Ishikawa (cell line): ENCODE measurements at regions not wholly inside any gene's neighbourhood (a gene's known extent, or its start where the extent isn't known, plus 50 kb on each side); places are given as distances from the start of the nearest gene placed in this dataset.

Source experiments
- CEBPB ChIP-seq: IDR thresholded peaks from 2 replicates; pipeline ENCODE4 v1.6.1; 2012
- CREB1 ChIP-seq: IDR thresholded peaks from 2 replicates; pipeline ENCODE4 v1.6.1; 2012; ENCODE audit warnings: low read depth
- EGR1 ChIP-seq: IDR thresholded peaks from 2 replicates; pipeline ENCODE4 v1.6.1; 2012
- EP300 ChIP-seq: IDR thresholded peaks from 2 replicates; pipeline ENCODE4 v1.6.1; 2012; ENCODE audit warnings: borderline replicate concordance
- RAD21 ChIP-seq: IDR thresholded peaks from 2 replicates; pipeline ENCODE4 v1.6.1; 2012; ENCODE audit warnings: low read depth
- TAF1 ChIP-seq: IDR thresholded peaks from 2 replicates; pipeline ENCODE4 v1.6.1; 2012; ENCODE audit warnings: low read depth, mild to moderate bottlenecking
- TCF12 ChIP-seq: IDR thresholded peaks from 2 replicates; pipeline ENCODE4 v1.6.1; 2012; ENCODE audit warnings: low read depth
- YY1 ChIP-seq: IDR thresholded peaks from 2 replicates; pipeline ENCODE4 v1.6.1; 2012; ENCODE audit warnings: low read depth
- TF ChIP-seq, protein P1 (sequence below): IDR thresholded peaks from 2 replicates; pipeline ENCODE4 v1.6.1; 2012
- TF ChIP-seq, protein P2 (sequence below): IDR thresholded peaks from 2 replicates; pipeline ENCODE4 v1.6.1; 2012; ENCODE audit warnings: low read depth, mild to moderate bottlenecking
- TF ChIP-seq, protein P3 (sequence below): IDR thresholded peaks from 2 replicates; pipeline ENCODE4 v1.6.1; 2012

DNA sequence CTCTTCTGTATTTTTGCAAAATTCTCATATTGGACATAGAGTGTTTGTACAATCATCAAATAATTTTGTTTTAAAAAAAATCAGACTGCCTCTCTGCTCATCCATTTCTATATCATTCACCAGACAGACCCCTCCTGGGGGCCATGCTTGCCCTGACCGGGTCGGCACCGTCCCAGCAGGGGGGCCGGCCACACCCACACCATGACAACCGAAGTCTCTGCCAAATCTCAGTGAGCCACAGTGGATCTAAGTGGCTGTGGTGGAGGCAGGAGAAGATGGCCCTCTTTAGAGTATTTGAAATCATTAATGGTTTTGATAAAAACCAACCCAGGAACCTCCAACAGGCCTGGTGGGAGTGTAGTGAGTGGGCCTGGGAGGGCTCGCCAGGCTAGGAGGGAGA, 66.9 kb upstream of the ADRA2C start:
- TF ChIP-seq, protein P1, sequence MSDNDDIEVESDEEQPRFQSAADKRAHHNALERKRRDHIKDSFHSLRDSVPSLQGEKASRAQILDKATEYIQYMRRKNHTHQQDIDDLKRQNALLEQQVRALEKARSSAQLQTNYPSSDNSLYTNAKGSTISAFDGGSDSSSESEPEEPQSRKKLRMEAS: no peak
- no peak for TF ChIP-seq TCF12
- TF ChIP-seq EP300: no peak
- TF ChIP-seq EGR1: no peak
- TF ChIP-seq RAD21: no peak
- no peak for TF ChIP-seq TAF1
- no peak for TF ChIP-seq YY1
- TF ChIP-seq, protein P2, sequence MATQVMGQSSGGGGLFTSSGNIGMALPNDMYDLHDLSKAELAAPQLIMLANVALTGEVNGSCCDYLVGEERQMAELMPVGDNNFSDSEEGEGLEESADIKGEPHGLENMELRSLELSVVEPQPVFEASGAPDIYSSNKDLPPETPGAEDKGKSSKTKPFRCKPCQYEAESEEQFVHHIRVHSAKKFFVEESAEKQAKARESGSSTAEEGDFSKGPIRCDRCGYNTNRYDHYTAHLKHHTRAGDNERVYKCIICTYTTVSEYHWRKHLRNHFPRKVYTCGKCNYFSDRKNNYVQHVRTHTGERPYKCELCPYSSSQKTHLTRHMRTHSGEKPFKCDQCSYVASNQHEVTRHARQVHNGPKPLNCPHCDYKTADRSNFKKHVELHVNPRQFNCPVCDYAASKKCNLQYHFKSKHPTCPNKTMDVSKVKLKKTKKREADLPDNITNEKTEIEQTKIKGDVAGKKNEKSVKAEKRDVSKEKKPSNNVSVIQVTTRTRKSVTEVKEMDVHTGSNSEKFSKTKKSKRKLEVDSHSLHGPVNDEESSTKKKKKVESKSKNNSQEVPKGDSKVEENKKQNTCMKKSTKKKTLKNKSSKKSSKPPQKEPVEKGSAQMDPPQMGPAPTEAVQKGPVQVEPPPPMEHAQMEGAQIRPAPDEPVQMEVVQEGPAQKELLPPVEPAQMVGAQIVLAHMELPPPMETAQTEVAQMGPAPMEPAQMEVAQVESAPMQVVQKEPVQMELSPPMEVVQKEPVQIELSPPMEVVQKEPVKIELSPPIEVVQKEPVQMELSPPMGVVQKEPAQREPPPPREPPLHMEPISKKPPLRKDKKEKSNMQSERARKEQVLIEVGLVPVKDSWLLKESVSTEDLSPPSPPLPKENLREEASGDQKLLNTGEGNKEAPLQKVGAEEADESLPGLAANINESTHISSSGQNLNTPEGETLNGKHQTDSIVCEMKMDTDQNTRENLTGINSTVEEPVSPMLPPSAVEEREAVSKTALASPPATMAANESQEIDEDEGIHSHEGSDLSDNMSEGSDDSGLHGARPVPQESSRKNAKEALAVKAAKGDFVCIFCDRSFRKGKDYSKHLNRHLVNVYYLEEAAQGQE: no peak
- no peak for TF ChIP-seq CREB1
- no peak for TF ChIP-seq CEBPB
- TF ChIP-seq, protein P3, sequence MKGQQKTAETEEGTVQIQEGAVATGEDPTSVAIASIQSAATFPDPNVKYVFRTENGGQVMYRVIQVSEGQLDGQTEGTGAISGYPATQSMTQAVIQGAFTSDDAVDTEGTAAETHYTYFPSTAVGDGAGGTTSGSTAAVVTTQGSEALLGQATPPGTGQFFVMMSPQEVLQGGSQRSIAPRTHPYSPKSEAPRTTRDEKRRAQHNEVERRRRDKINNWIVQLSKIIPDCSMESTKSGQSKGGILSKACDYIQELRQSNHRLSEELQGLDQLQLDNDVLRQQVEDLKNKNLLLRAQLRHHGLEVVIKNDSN: no peak
